K562 (cell line): ENCODE measurements at regions not wholly inside any gene's neighbourhood (a gene's known extent, or its start where the extent isn't known, plus 50 kb on each side); places are given as distances from the start of the nearest gene placed in this dataset.

Experiments
- ATAC-seq: fragments of 200-7000 bp; cut with Tn5 transposase; 3 replicates; pipeline ENCODE4 v1.9.1; 2020; ENCODE audit warnings: moderate library complexity
- BruUV-seq: library from RNA; stranded (reverse); fragments of 400-500 nt; replicated peaks from 2 replicates; lab custom pipeline; 2021; lab: Mats Ljungman, UMichigan
- CTCF ChIA-PET: fragments of 300-600 bp; formaldehyde crosslinking; extraction: SDS; loops from one replicate; lab custom pipeline; 2021; ENCODE audit warnings: low intra/inter-chr PET ratio; lab: Yijun Ruan, JAX
- POLR2A ChIA-PET: fragments of 300-600, 350-650 bp; sonication (Branson Sonifier 250); formaldehyde crosslinking; extraction: SDS; loops from one replicate; lab custom pipeline; 2021; ENCODE audit warnings: antibody characterized with exemption, inconsistent platforms; lab: Yijun Ruan, JAX
- DNase-seq, 4 experiments: peaks; one replicate each; pipeline versions ENCODE4 v3.0.0 to v3.0.0-alpha.2; 2011 to 2018; ENCODE audit warnings: low spot score in 3 of 4, mixed read lengths in 3 of 4; ENCODE audit errors: extremely low read depth in 1 of 4
- FAIRE-seq: peaks from 2 replicates; lab custom pipeline; 2011; peaks lifted over from hg19 to GRCh38; lab: Jason Lieb, UNC
- H2AFZ ChIP-seq: 2 replicates; pipeline ENCODE4 v1.6.0; 2011; ENCODE audit warnings: low read depth, low read length, control low read depth, inconsistent platforms
- H3K27ac ChIP-seq: fragments of 200-600 bp; 3 replicates; pipeline ENCODE4 v1.8.0; 2011; ENCODE audit warnings: low read depth, mild to moderate bottlenecking, control low read depth, inconsistent platforms, low read length, moderate library complexity, mixed read lengths; ENCODE audit errors: extremely low read depth
- H3K27me3 ChIP-seq, 2 experiments: fragments of 300-600 bp in 1 of 2; 2 replicates in 1 of 2; 3 replicates in 1 of 2; pipeline versions ENCODE4 v1.6.0 to v1.8.0; 2011; ENCODE audit warnings: inconsistent platforms in 2 of 2, low read length in 2 of 2, mild to moderate bottlenecking in 1 of 2, mixed read lengths in 1 of 2, moderate library complexity in 1 of 2; ENCODE audit not compliant: control insufficient read depth in 2 of 2, insufficient read depth in 2 of 2
- H3K36me3 ChIP-seq: fragments of 300-600 bp; 3 replicates; pipeline ENCODE4 v1.8.0; 2011; ENCODE audit warnings: mild to moderate bottlenecking, low read length, inconsistent platforms; ENCODE audit not compliant: control insufficient read depth, insufficient read depth
- H3K4me1 ChIP-seq, 2 experiments: fragments of 200-600 bp in 1 of 2; replicated peaks in 1 of 2; 2 replicates in 1 of 2; 3 replicates in 1 of 2; pipeline versions ENCODE4 v1.5.1 to v1.8.0; 2011; ENCODE audit warnings: inconsistent platforms in 2 of 2, low read length in 2 of 2, mild to moderate bottlenecking in 1 of 2, mixed read lengths in 1 of 2, moderate library complexity in 1 of 2; ENCODE audit not compliant: control insufficient read depth in 2 of 2, insufficient read depth in 2 of 2
- H3K4me2 ChIP-seq: 2 replicates; pipeline ENCODE4 v1.6.1; 2011; ENCODE audit warnings: low read length, control low read depth, inconsistent platforms, mixed read lengths; ENCODE audit not compliant: insufficient read depth
- H3K4me3 ChIP-seq: fragments of 200-600 bp; sonication (generic), shearing (Covaris generic); 2 replicates; pipeline ENCODE4 v1.5.1; 2016; ENCODE audit warnings: control low read depth, inconsistent platforms
- H3K79me2 ChIP-seq: fragments of 200-600 bp; 3 replicates; pipeline ENCODE4 v1.8.0; 2011; ENCODE audit warnings: low read length, inconsistent platforms; ENCODE audit not compliant: control insufficient read depth, insufficient read depth
- H3K9ac ChIP-seq, 2 experiments: 2 replicates each; pipeline versions ENCODE4 v1.6.0 to v1.6.1; 2011; ENCODE audit warnings: low read depth in 2 of 2, low read length in 2 of 2, control low read depth in 1 of 2, inconsistent platforms in 1 of 2, mild to moderate bottlenecking in 1 of 2, mixed read lengths in 1 of 2; ENCODE audit not compliant: insufficient read depth in 1 of 2
- H3K9me1 ChIP-seq: one replicate; pipeline ENCODE4 v1.6.0; 2011; ENCODE audit warnings: inconsistent platforms, mild to moderate bottlenecking, low read length, moderate library complexity; ENCODE audit not compliant: control insufficient read depth, insufficient read depth
- H3K9me3 ChIP-seq: replicated peaks from 2 replicates; pipeline ENCODE4 v1.5.1; 2011; ENCODE audit warnings: low read depth, low read length, inconsistent platforms; ENCODE audit not compliant: control insufficient read depth, insufficient read depth
- H4K20me1 ChIP-seq: replicated peaks from 2 replicates; pipeline ENCODE4 v1.6.1; 2011; ENCODE audit warnings: low read length, inconsistent platforms, mixed read lengths; ENCODE audit not compliant: control insufficient read depth, insufficient read depth
- COPS2 ChIP-seq: fragments of 450-650 bp; conservative IDR thresholded peaks from 2 replicates; pipeline ENCODE4 v1.6.1; 2016; ENCODE audit warnings: mild to moderate bottlenecking, moderate library complexity
- GTF2A2 ChIP-seq: IDR thresholded peaks from 2 replicates; pipeline ENCODE4 v1.6.1; 2016; ENCODE audit warnings: mild to moderate bottlenecking, missing genetic modification characterization, missing compliant biosample characterization
- MBD2 ChIP-seq: sonication (generic); IDR thresholded peaks from 2 replicates; pipeline ENCODE4 v1.6.1; 2016; ENCODE audit warnings: low read depth, borderline replicate concordance
- MEF2A ChIP-seq: IDR thresholded peaks from 2 replicates; pipeline ENCODE4 v1.6.1; 2011; ENCODE audit warnings: low read depth, mild to moderate bottlenecking, low read length, moderate library complexity; ENCODE audit not compliant: control insufficient read depth
- NFE2 ChIP-seq: IDR thresholded peaks from 2 replicates; pipeline ENCODE4 v1.6.1; 2014; ENCODE audit warnings: antibody characterized with exemption, low read depth
- RBM15 ChIP-seq: fragments of 200-400 bp; formaldehyde crosslinking; IDR thresholded peaks from 2 replicates; pipeline ENCODE4 v1.6.1; 2018; ENCODE audit warnings: mild to moderate bottlenecking, low read length, moderate library complexity; ENCODE audit not compliant: insufficient read depth
- SMAD1 ChIP-seq: fragments of 150-350 bp; IDR thresholded peaks from 2 replicates; pipeline ENCODE4 v1.6.1; 2014; ENCODE audit warnings: low read length, low read depth; ENCODE audit not compliant: partially characterized antibody
- TAF1 ChIP-seq: IDR thresholded peaks from 2 replicates; pipeline ENCODE4 v1.6.1; 2011; ENCODE audit warnings: mild to moderate bottlenecking, low read length, moderate library complexity; ENCODE audit not compliant: insufficient read depth, control insufficient read depth, severe bottlenecking; ENCODE audit errors: extremely low read depth
- ZNF146 ChIP-seq: IDR thresholded peaks from one replicate; pipeline ENCODE4 v1.6.1; 2018; ENCODE audit warnings: missing compliant biosample characterization; ENCODE audit not compliant: unreplicated experiment
- WGBS: fragments of 100-300 bp; shearing (Covaris generic); methylation state at CpG from one replicate; pipeline ENCODE4 v1.1.6; 2016; ENCODE audit warnings: low coverage, mixed read lengths; ENCODE audit not compliant: insufficient coverage; ENCODE audit errors: missing lambda C conversion rate; 5-methylcytosine and 5-hydroxymethylcytosine counted together
- in situ Hi-C: fragments of 300-500 bp; cut with MboI; formaldehyde crosslinking; loops from 4 replicates; pipeline ENCODE4 v1.15.0; 2018; ENCODE audit warnings: inconsistent platforms, mixed read lengths
- intact Hi-C: fragments of 100-400 bp; cut with micrococcal nuclease; formaldehyde crosslinking; loops from 2 replicates; pipeline ENCODE4 v1.14.2; 2022
- TF ChIP-seq, protein P1 (sequence below): fragments of 250-450 bp; sonication (Bioruptor Pico); IDR thresholded peaks from 2 replicates; pipeline ENCODE4 v1.5.0; 2021
- TF ChIP-seq, protein P2 (sequence below): fragments of 450-650 bp; IDR thresholded peaks from 2 replicates; pipeline ENCODE4 v1.6.1; 2016; ENCODE audit warnings: mild to moderate bottlenecking

- no peak for TF ChIP-seq GTF2A2 (tag)
- no peak for TF ChIP-seq COPS2
- no peak for TF ChIP-seq RBM15
- TF ChIP-seq, protein P1, sequence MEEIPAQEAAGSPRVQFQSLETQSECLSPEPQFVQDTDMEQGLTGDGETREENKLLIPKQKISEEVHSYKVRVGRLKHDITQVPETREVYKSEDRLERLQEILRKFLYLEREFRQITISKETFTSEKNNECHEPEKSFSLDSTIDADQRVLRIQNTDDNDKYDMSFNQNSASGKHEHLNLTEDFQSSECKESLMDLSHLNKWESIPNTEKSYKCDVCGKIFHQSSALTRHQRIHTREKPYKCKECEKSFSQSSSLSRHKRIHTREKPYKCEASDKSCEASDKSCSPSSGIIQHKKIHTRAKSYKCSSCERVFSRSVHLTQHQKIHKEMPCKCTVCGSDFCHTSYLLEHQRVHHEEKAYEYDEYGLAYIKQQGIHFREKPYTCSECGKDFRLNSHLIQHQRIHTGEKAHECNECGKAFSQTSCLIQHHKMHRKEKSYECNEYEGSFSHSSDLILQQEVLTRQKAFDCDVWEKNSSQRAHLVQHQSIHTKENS (CRISPR knock-in tag), result no peak
- TF ChIP-seq, protein P2, sequence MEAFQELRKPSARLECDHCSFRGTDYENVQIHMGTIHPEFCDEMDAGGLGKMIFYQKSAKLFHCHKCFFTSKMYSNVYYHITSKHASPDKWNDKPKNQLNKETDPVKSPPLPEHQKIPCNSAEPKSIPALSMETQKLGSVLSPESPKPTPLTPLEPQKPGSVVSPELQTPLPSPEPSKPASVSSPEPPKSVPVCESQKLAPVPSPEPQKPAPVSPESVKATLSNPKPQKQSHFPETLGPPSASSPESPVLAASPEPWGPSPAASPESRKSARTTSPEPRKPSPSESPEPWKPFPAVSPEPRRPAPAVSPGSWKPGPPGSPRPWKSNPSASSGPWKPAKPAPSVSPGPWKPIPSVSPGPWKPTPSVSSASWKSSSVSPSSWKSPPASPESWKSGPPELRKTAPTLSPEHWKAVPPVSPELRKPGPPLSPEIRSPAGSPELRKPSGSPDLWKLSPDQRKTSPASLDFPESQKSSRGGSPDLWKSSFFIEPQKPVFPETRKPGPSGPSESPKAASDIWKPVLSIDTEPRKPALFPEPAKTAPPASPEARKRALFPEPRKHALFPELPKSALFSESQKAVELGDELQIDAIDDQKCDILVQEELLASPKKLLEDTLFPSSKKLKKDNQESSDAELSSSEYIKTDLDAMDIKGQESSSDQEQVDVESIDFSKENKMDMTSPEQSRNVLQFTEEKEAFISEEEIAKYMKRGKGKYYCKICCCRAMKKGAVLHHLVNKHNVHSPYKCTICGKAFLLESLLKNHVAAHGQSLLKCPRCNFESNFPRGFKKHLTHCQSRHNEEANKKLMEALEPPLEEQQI, result no peak
- no peak for TF ChIP-seq MBD2
- no peak for TF ChIP-seq SMAD1
- TF ChIP-seq, all 486 proteins: peak for 0
These were observed 684.3 kb upstream of the NRP1 start (continued) for GRCh38 chr10:34018784-34019183.

- H3K9ac ChIP-seq, result no peak overlapping the region
- ATAC-seq (peak; percentile 26; the same call in 1 of the 3 replicates), FAIRE-seq (no peak), DNase-seq (peak in 1 of 4 experiments; percentile 16)
- H3K27me3 ChIP-seq, result no peaks in the 10 kb centered on the region
- H3K36me3 ChIP-seq, result no peaks in the 10 kb centered on the region
- POLR2A ChIA-PET, result no interaction called here
- no peak overlapping the region for H3K27ac ChIP-seq
- no peak overlapping the region; the same call in 1 of the 2 replicates for H3K4me2 ChIP-seq
- H3K9me1 ChIP-seq, result no peaks in the 10 kb centered on the region
- no peaks in the 10 kb centered on the region for H4K20me1 ChIP-seq
- intact Hi-C loops, result no loop called here
- H3K79me2 ChIP-seq, result no peaks in the 10 kb centered on the region
- no peak overlapping the region for H3K4me3 ChIP-seq
- no peaks in the 10 kb centered on the region for H3K9me3 ChIP-seq
- H2AFZ ChIP-seq, result peak overlapping the region; percentile 62; the same call in 1 of the 2 replicates
- H3K4me1 ChIP-seq, result no peaks in the 10 kb centered on the region
- no TSS peak for BruUV-seq
- TF ChIP-seq ZNF146 (CRISPR knock-in tag) (no peak), MEF2A (no peak), TAF1 (no peak), NFE2 (peak; percentile 27; the same call in 1 of the 2 replicates)
- in situ Hi-C loops, result loop anchor here (10.0 kb wide), 1 partner anchor 1037 kb away; no protein-coding TSS in a partner anchor
- CTCF ChIA-PET, result no interaction called here
- WGBS, result 0% methylated on average over 4 of the region's 5 CpGs
These were observed 683.7 kb upstream of the NRP1 start for GRCh38 chr10:34018129-34018528.
